HG03095 (cell line): ENCODE measurements at regions not wholly inside any gene's neighbourhood (a gene's known extent, or its start where the extent isn't known, plus 50 kb on each side); places are given as distances from the start of the nearest gene placed in this dataset.

Experiments used
- ATAC-seq: cut with Tn5 transposase; IDR thresholded peaks from one replicate; pipeline ENCODE4 v1.9.1; 2021; ENCODE audit warnings: moderate library complexity; ENCODE audit not compliant: unreplicated experiment

DNA sequence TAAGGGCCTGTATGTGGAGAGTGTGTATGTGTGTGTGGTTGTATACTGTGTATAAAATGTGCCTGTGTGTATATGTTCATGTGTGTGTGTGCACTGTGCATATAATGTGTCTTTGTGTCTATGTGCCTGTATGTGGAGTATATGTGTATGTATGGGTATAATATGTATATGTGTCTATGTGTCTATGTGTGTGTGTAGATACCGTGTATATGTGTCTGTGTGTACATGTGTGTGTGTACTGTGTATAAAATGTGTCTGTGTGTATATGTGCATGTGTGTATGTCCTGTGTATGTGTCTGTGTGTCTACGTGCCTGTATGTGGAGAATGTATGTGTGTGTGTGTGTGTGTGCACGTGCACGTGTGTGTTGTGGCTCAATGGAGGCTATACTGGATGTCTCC, 200.4 kb upstream of the ZFHX3 start:
- ATAC-seq: no peak

DNA sequence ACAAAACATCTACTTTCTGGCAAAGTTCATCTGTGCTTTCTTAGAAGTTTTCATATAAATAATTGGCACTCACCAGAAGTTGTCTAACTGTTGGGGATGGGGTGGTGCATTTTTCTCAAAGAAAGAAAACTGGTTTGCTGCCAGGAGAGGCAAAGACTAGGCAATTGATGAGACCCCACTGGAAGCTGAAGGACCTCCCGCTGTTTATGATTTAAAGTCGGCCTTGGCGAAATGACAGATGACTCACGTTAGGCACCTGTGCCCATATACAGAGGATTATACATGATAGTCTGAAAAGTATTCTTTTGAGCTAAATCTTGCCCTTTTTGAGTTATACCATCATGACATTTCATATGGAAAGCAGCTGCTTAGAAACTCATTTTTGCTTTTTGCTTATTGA, 193.0 kb upstream of the ZFHX3 start:
- no peak for ATAC-seq

DNA sequence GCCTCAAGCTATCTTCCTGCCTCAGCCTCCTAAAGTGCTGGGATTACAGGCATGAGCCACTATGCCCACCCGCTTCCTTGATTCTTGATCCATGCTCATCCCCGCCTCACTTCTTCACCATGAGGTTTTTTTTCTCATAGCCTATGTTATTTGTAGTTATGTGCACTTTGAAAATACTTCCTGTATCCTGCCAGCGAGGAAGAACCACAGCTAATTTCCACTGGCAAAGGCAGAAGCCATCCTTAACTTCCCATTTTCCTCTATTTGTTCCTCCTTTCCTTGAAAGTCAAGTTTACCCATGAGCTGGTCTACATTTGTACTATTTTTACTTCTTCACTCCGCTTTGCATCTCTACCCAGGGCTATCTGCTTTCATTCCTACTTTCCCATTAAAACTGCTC, 189.7 kb upstream of the ZFHX3 start:
- no peak for ATAC-seq

DNA sequence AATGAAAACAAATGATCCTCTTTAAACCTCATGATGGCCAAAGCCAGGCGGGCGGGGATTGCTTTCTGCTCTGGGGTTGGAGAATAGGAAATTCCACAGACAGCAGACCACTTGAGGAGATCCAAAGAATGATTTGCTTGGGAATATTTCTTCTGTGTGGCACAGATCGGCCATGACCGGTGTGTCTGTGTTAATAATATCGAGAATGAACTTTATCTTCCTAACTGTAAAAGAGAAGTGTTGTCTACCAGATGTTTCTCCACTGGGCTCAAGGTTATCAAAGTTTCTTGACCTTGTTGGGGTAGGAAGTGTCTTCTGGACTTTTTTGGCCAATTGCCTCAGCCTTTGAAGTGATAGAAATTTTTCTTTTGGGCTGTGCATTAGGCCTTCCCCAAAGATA, 186.6 kb upstream of the ZFHX3 start:
- ATAC-seq: no peak

DNA sequence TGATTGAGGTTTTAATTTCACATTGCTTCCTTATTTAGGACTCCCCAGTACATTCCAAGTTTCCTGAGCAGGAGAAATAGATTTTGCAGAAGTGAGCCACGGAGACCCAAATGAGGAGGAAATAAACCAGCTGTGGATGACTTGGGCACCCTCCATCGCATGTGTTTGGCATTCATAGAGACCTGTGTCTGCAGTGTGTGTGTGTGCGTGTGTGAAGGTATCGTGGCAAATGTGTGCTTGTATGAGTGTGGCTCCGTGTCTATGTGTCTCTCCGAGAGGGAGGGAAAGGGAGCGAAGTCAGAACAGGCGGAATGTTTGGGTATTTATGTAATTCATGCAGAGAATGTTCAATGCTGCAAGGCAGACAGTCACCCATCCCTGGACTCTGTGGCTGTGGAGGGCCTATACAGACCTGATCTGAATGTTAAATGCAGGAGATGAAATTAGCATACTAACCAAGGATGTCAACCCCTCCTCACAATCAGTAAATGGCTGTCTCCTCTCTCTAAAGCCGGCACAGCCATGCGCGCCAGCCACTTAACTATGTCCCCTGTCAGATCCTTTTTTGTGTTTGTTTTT, 186.0 kb upstream of the ZFHX3 start:
- ATAC-seq: no peak

DNA sequence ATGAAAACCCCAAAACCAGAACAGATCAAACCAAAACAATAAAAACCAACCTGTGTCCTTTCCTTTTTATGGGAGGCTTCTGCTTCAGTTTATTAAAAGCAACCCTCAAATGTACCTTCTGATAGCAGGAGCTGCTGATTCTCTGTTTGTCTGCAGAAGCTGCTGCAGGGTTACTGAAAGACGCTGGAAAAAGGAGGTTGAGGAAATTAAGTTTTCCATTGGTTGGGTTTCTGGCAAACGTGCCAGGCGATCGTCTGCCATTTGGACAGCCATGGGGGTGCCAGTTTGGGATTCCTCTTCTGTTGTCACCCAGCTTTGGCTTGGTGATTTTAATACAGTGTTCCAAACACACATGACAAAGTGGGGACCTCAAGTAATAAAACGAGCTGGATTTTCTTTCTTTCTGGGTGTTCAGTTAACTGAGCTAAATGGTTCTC, 185.4 kb upstream of the ZFHX3 start:
- ATAC-seq: no peak

DNA sequence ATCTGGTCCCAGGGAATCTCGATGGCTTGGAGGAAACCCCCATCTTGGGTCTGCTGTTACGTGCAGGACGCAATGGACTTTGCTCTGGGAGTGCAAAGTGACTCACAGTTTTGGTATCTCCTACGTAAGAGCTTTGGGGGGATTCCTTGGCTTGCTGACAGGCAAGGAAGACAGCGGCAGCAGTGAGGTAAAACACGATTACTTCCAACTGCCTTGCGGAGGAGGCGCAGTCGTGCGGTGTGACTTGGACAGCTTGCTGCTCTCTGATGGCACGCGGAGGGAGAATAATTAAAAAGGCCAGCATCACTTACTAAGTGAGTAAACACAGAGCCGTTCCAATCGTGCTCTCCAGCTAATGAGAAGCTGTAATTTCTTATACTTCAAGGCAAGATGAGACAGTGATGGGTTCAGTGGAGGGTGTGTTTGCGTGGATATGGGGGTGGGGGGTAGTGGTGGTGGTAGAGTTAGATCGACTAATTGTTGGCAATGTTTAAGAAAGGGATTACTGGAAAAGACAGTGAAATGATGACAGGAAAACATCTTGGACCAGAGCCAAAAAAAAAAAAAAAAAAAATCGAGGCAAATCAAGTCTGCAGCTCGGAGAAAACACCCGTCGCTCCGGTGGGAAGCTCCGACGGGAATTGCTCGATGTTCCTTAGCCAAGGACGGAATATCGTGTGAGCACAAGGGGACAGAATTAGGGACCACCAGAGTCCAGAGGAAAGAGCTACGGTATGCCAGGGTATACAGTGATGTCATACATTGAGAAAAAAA, 184.8 kb upstream of the ZFHX3 start:
- no peak for ATAC-seq

DNA sequence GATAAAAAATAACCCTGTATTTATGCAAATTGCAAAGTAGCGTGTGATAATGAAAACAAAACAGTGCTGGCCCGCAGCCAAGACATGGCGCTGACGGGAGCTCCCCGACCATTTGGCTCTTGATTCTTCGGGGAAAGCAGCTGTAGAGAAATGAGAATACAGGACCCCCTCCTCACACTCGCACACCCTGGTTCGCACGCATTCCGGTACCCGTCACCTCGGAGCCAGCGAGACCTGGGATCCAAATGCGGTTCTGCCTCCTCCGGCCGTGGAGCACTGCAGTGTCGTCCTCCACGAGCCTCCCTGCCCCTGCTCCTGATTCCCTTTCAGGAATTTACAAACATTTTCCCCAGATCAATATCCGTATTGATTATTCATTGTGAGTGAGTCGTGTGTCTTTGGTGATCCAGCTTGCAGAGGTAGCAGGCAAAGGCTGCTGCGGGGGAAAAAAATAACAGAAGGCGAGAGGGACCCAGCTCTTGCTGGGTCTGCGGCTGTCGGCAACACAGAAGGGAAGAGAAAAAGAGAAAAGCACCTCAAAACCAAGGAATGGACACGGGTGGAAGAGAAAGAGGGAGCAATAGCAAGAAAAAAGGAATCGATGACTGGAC, 184.1 kb upstream of the ZFHX3 start:
- ATAC-seq: no peak

DNA sequence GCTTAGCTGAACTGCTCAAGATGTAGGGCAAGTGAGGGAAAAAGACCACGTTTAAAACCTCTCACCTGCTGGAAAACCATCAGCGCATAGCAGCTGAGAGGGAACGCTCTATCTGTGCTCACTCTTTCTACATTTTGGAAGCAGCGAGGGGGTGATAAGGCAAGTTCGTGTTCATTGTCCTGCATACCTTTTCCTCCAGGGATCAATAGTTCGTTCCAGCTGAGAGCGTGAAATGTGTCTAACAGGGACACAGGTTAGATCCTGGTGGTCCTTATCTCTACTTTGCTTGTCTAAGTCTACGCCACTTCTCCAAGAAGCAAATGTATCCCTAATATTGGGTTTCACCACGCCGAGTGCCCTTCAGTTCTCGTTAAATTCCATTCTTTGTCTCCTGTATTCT, 183.5 kb upstream of the ZFHX3 start:
- ATAC-seq: no peak

DNA sequence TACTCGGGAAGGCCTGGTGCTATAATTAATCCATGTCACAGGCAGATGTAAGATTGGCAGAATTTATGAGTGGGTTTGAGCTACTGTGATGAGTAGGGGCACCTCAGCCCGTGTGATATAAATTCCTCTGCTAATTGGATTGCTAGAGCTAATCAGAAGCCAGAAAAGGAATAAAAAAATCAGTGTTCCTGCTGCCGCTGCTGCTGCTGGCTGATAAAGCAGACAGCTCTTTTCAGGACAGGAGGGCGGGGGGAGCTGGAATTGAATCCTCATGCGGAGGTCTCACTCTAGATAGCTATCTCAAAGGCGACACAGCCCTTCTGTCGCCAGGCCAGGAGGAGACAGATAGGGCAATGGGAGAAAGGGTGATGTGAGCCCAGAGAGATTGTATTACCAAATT, 182.7 kb upstream of the ZFHX3 start:
- no peak for ATAC-seq

DNA sequence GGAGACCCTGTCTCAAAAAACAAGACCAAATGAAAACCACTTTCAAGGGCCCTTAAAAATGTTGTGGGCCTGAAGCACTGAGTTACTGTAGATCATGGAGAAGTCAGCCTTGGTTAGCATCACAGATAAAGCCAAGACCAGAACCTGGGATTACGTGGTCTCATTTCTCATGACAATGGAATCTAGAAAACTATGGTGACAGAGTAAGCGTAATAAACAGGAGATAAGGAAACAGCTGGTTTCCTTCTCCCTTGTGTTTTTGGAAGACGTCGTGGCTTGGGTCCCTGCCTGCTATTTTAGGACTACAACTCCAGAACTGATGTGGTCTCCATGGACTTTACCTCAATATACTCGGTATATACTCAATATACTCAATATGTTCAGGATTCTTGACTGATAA, 180.7 kb upstream of the ZFHX3 start:
- ATAC-seq: no peak

DNA sequence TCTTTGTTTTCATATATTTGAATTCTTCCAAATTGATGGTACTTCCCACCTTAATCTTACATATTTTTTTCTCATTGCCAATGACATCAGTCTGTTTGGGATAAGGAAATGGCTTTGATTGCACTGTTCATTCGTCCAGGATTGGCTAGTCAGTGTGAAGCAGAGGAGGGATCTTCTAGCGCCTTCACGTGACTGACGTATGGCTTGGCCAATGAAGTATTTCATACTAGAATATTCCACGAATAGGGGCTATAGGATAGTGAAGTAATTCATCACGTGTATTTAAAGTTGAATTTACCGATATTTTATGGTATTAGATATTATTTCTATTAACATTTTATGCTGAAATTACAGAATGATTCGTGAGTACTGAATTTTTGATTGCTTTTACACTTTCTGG, 178.7 kb upstream of the ZFHX3 start:
- no peak for ATAC-seq

DNA sequence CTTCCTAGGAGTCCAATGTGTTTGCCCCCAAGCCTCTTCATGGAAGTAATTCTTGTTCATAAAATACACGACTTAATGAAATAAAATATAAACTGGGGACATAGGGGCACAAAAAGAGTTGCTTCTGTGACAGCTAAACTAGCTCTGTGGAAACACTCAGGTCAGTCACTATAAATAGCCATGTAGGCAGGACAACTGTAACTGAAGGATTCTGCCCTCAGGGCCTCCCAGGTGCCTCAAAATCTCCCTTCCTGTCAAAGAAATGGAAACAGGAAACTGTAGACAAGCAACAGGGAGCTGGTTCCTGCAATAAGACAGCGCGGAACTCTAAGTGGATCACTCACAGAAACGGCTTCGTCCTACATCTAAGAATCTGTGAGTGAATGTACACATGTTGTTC, 178.1 kb upstream of the ZFHX3 start:
- no peak for ATAC-seq

DNA sequence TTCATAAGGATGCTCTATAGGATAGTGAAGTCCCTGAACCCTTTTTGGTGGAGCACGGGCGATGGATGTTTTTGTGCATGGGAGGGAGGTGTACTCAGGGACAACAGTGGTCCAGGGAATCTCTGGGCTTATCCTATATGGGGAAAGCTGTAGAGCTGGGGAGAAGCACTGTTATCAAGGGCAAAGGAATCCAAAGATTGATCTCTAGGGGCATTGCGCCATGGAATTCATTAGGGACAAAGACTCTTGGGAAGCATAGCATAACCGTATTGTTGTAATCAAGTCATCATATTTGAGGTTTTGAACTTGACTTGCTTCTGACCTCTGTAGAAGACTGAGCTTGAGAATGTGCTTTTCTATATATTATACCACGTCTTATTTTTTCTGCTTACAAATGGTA, 172.9 kb upstream of the ZFHX3 start:
- no peak for ATAC-seq

DNA sequence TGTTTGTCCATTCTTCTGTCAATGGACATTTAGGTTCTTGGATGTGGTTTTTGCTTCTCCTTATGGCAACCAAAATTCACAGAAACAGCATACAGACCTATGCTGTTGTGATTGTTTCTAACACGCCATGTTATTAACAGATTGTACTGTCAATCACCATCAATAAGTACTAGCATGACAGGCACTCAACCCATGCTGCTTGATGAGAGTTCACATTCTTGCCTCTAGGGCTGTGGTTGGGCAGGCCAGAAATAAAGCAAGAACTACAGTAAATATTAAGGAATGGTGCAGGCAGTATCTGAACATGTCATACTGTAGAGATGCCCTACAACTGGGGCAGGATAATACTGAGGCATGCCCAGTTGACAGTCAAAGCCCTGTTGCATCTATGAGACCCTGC, 171.2 kb upstream of the ZFHX3 start:
- no peak for ATAC-seq

DNA sequence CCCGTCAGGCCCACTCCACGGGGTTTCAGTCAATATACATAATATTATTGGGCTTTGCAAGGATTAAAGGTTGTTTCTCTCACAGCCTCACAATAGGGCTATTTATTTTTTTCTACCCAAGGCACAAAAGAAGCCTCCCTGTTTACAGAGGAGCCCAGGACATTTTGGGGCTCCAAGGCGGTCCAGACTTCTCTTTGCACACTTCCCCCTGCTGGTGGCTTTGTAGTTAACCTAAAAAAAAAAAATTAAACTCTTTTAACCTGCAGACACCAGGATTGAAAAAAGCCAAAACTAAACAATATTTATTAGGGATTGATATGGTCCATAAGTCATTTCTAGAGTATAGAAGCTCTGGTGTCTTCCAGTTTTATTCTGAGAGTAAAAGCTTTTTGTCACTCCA, 169.7 kb upstream of the ZFHX3 start:
- no peak for ATAC-seq

DNA sequence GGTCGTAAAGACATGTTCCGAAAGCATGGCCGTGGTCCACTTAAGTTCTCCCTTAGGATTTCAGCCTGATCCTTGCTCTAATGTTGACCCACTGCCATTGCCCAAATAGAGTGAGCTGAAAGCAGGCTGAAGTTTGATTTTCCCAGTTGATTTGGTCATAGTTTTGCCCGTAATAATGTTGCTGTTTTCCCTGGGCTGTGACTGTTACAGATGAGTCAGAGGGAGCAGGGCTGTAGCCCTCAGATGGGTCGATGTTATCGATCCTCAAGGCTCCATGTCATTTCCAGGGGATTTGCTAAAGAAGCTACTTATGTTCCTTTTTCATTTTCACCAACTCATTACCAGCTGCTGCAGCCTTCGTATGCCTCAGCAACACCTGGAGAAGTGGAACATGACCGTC, 169.0 kb upstream of the ZFHX3 start:
- ATAC-seq: no peak

DNA sequence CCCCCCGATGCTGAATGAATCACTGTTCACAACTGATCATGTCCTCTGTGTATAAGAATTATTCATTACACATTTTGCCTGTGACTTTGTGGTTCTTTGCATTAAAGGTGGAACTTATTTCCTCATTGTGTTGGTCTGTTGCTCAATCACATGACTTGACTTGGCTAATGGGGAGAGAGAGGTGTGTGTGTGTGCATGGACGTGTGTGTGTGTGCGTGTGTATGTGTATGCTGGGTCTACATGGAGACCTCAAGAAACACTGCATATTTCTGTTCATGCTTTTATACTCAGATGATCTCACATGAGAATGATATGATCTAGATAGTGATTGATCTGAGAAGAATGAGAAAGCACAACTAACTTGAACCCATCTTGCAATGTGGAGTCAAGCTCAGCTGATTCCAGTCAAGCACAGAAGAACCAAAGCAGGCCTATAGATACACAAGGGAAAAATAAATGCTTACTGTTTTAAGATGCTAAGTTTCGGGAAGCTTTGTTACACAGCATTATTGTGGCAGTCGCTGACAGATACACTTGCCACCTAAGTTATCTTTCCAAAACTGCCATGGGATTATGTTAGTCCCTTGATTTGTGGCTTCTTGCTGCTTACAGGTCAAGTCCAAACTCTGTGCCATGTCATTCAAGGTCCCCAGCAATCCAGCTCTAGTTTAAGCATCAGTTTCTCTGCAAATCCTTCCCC, 167.9 kb upstream of the ZFHX3 start:
- no peak for ATAC-seq

DNA sequence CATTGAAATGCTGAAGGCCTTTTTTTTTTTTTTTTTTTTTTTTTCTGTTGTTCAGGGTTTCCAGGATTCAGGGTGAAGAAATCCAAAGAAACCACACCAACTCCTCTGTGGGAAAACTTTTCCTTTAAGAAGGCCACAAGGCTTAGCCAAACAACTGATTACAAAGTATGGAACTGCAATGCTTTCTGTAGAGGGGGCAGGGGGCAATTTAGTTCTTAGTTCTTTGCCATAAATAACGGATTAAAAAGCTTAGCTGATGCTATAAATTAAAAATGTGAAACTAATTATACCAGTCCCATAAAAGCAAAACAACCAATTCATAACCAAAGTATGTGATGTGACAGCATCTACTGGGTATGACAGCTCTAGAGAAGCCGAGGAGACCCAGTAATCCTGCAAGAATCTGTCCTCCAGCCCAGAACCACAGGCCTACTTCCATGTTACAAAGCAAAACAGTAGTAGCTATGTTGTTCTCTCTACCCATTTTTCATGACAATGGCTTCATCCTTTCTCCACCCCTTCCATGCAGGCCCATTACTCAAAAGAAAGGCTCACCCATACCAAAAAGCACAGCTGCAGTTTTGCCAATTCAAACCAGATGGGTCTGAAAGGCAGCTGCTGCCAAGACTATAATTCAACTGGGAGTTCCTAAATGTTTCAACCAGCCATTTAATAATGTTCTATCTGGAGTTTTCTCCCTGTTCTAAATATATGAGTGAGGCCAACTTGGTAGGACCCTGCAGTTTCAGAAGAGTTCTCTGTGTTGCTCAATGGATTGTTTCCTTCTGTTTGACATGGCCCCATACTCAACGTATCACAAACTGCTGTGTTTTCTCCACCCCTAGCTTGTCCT, 167.1 kb upstream of the ZFHX3 start:
- no peak for ATAC-seq

DNA sequence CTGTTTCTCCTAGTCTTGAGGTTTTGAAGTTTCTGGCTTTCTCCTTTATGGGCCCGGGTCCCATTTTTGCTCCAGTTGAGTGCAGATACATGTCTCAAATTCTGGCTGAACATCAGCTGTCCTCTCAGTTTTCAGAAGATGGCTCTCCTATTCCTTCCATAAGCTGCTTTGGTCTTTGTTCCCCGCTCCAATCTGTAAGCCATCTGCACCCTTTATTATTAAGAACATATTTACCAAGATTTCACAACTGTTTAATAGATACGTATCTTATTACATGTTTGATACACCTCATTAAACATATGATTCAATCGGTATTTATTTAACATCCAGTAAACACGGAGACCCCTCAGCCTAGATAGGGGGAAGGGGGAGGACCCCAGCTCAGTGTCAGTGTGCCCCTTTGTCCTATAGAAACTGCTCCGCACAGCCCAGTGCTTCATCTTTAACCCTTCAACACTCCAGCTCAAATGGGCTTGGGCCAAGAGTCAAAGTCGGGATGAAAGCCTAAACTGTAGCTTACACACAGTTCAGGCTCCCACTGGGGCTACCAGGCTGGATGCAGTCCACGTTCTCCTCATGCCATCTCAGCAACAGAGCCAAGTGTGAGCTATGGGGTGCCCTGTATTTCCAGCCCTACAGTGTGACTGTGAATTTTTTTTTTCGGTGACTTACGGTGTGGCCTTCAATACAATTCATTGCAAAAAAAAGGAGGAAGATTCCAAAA, 166.0 kb upstream of the ZFHX3 start:
- no peak for ATAC-seq
